Activated CD4-positive, alpha-beta T cell treated with anti-CD3 and anti-CD28 coated beads, Interleukin-2, Interleukin-4, amounts not matched to agents 100 ng/mL and 50 ng/mL, durations not matched to agents 16 hours and 8 hours (primary cell): ENCODE measurements at regions not wholly inside any gene's neighbourhood (a gene's known extent, or its start where the extent isn't known, plus 50 kb on each side); places are given as distances from the start of the nearest gene placed in this dataset.
"Not testable (repeated sequence)": the region's sequence is repeated elsewhere in the genome, so short reads cannot be mapped to it uniquely, and the experiment has no call there.

ENCODE experiments used
- DNase-seq: peaks from one replicate; pipeline ENCODE4 v3.0.0-alpha.2; 2020; ENCODE audit warnings: low spot score

- DNase-seq = no peak
Observed at GRCh38 chr14:85333841-85334240, 196.1 kb upstream of the FLRT2 start.

- no peak for DNase-seq
Observed at GRCh38 chr14:85334316-85334715, 195.6 kb upstream of the FLRT2 start.

GRCh38 chr14:85336257-85336656 is 193.7 kb upstream of the FLRT2 start:
- no peak for DNase-seq

- DNase-seq = no peak
Observed at GRCh38 chr14:85336817-85337216, 193.1 kb upstream of the FLRT2 start.

GRCh38 chr14:85338895-85339294 is 191.0 kb upstream of the FLRT2 start:
- DNase-seq = no peak

GRCh38 chr14:85342858-85343607 is 186.9 kb upstream of the FLRT2 start:
- DNase-seq = no peak

- DNase-seq = no peak
Observed at GRCh38 chr14:85344171-85344570, 185.8 kb upstream of the FLRT2 start.

- no peak for DNase-seq
Observed at GRCh38 chr14:85344847-85345570, 184.9 kb upstream of the FLRT2 start.

- no peak for DNase-seq
Observed at GRCh38 chr14:85350667-85351066, 179.3 kb upstream of the FLRT2 start.

GRCh38 chr14:85352588-85352987 is 177.4 kb upstream of the FLRT2 start:
- not testable (repeated sequence) for DNase-seq

GRCh38 chr14:85357120-85357519 is 172.8 kb upstream of the FLRT2 start:
- no peak for DNase-seq

- no peak for DNase-seq
Observed at GRCh38 chr14:85358136-85358785, 171.7 kb upstream of the FLRT2 start.

GRCh38 chr14:85359505-85359904 is 170.4 kb upstream of the FLRT2 start:
- DNase-seq = no peak

GRCh38 chr14:85363358-85363757 is 166.6 kb upstream of the FLRT2 start:
- no peak for DNase-seq

- no peak for DNase-seq
Observed at GRCh38 chr14:85366226-85366625, 163.7 kb upstream of the FLRT2 start.

GRCh38 chr14:85380881-85381280 is 149.1 kb upstream of the FLRT2 start:
- no peak for DNase-seq

GRCh38 chr14:85382341-85382740 is 147.6 kb upstream of the FLRT2 start:
- DNase-seq = no peak

- DNase-seq = no peak
Observed at GRCh38 chr14:85387181-85387580, 142.8 kb upstream of the FLRT2 start.

GRCh38 chr14:85390236-85390635 is 139.7 kb upstream of the FLRT2 start:
- no peak for DNase-seq

GRCh38 chr14:85391455-85391854 is 138.5 kb upstream of the FLRT2 start:
- DNase-seq = no peak

- DNase-seq = peak; percentile 1
Observed at GRCh38 chr14:85391892-85392291, 138.1 kb upstream of the FLRT2 start.

- DNase-seq = no peak
Observed at GRCh38 chr14:85399186-85399585, 130.8 kb upstream of the FLRT2 start.

GRCh38 chr14:85400678-85401077 is 129.3 kb upstream of the FLRT2 start:
- no peak for DNase-seq
